H9 (cell line): ENCODE measurements at regions not wholly inside any gene's neighbourhood (a gene's known extent, or its start where the extent isn't known, plus 50 kb on each side); places are given as distances from the start of the nearest gene placed in this dataset.

ENCODE experiments used
- DNase-seq: peaks from one replicate; pipeline ENCODE4 v3.0.0-alpha.2; 2017
- H2AFZ ChIP-seq: one replicate; pipeline ENCODE4 v1.6.1; 2013; ENCODE audit warnings: mild to moderate bottlenecking, low read length, control low read depth, moderate library complexity
- H2AK5ac ChIP-seq: 2 replicates; pipeline ENCODE4 v1.6.1; 2013; ENCODE audit warnings: low read length, control low read depth, mixed read lengths; ENCODE audit not compliant: insufficient read length
- H2BK120ac ChIP-seq: one replicate; pipeline ENCODE4 v1.6.1; 2013; ENCODE audit warnings: low read depth, mild to moderate bottlenecking, low read length, control low read depth, inconsistent platforms; ENCODE audit not compliant: poor library complexity, severe bottlenecking
- H2BK12ac ChIP-seq: 2 replicates; pipeline ENCODE4 v1.6.1; 2013; ENCODE audit warnings: low read length, control low read depth, mixed read lengths, low read depth; ENCODE audit not compliant: insufficient read length
- H2BK15ac ChIP-seq: 2 replicates; pipeline ENCODE4 v1.6.1; 2013; ENCODE audit warnings: low read depth, low read length, control low read depth
- H2BK20ac ChIP-seq: one replicate; pipeline ENCODE4 v1.6.1; 2013; ENCODE audit warnings: low read depth, mild to moderate bottlenecking, low read length, control low read depth, inconsistent platforms; ENCODE audit not compliant: poor library complexity, severe bottlenecking
- H2BK5ac ChIP-seq: 2 replicates; pipeline ENCODE4 v1.6.1; 2013; ENCODE audit warnings: low read length, control low read depth, mixed read lengths; ENCODE audit not compliant: insufficient read length
- H3K14ac ChIP-seq: 2 replicates; pipeline ENCODE4 v1.6.1; 2013; ENCODE audit warnings: low read length, control low read depth; ENCODE audit not compliant: insufficient read depth
- H3K18ac ChIP-seq: 2 replicates; pipeline ENCODE4 v1.6.1; 2013; ENCODE audit warnings: low read depth, mild to moderate bottlenecking, mixed read lengths, low read length, control low read depth; ENCODE audit not compliant: insufficient read length
- H3K23ac ChIP-seq: 2 replicates; pipeline ENCODE4 v1.6.1; 2013; ENCODE audit warnings: low read length, control low read depth, mixed read lengths, low read depth; ENCODE audit not compliant: insufficient read length
- H3K23me2 ChIP-seq: 2 replicates; pipeline ENCODE4 v1.6.1; 2013; ENCODE audit warnings: low read depth, mild to moderate bottlenecking, mixed read lengths, low read length, control low read depth; ENCODE audit not compliant: insufficient read length, poor library complexity, severe bottlenecking
- H3K27ac ChIP-seq: 2 replicates; pipeline ENCODE4 v1.5.1; 2013; ENCODE audit warnings: low read length, control low read depth, mixed read lengths, low read depth; ENCODE audit not compliant: insufficient read length
- H3K27me3 ChIP-seq: 2 replicates; pipeline ENCODE4 v1.6.1; 2013; ENCODE audit warnings: low read length, control low read depth, inconsistent platforms; ENCODE audit not compliant: insufficient read depth
- H3K4ac ChIP-seq: 2 replicates; pipeline ENCODE4 v1.6.1; 2013; ENCODE audit warnings: low read depth, mild to moderate bottlenecking, control low read depth, inconsistent platforms, low read length, moderate library complexity
- H3K4me1 ChIP-seq: 2 replicates; pipeline ENCODE4 v1.6.1; 2013; ENCODE audit warnings: low read length, control low read depth, inconsistent platforms; ENCODE audit not compliant: insufficient read depth
- H3K4me2 ChIP-seq: 2 replicates; pipeline ENCODE4 v1.6.1; 2013; ENCODE audit warnings: low read length, control low read depth, mixed read lengths; ENCODE audit not compliant: insufficient read length, insufficient read depth
- H3K56ac ChIP-seq: 2 replicates; pipeline ENCODE4 v1.6.1; 2013; ENCODE audit warnings: low read depth, mild to moderate bottlenecking, mixed read lengths, low read length, control low read depth; ENCODE audit not compliant: insufficient read length
- H3K79me1 ChIP-seq: 2 replicates; pipeline ENCODE4 v1.6.1; 2013; ENCODE audit warnings: low read depth, mild to moderate bottlenecking, moderate library complexity, low read length, control low read depth, inconsistent platforms; ENCODE audit not compliant: insufficient read depth, poor library complexity, severe bottlenecking
- H3K79me2 ChIP-seq: 2 replicates; pipeline ENCODE4 v1.6.1; 2013; ENCODE audit warnings: low read length, control low read depth, inconsistent platforms; ENCODE audit not compliant: insufficient read depth
- H3K9ac ChIP-seq: 2 replicates; pipeline ENCODE4 v1.6.1; 2013; ENCODE audit warnings: low read length, control low read depth, mixed read lengths; ENCODE audit not compliant: insufficient read length; ENCODE audit errors: extremely low read depth
- H3K9me3 ChIP-seq: one replicate; pipeline ENCODE4 v1.6.1; 2013; ENCODE audit warnings: low read depth, low read length, inconsistent platforms; ENCODE audit not compliant: control insufficient read depth
- H3T11ph ChIP-seq: one replicate; pipeline ENCODE4 v1.6.1; 2013; ENCODE audit warnings: mild to moderate bottlenecking, low read length, control low read depth, inconsistent platforms
- H4K20me1 ChIP-seq: one replicate; pipeline ENCODE4 v1.6.1; 2013; ENCODE audit not compliant: control insufficient read depth, insufficient read length, insufficient read depth
- H4K5ac ChIP-seq: 2 replicates; pipeline ENCODE4 v1.6.1; 2013; ENCODE audit warnings: low read depth, mild to moderate bottlenecking, mixed read lengths, low read length, control low read depth; ENCODE audit not compliant: insufficient read length
- H4K8ac ChIP-seq: replicated peaks from 2 replicates; pipeline ENCODE4 v1.6.1; 2013; ENCODE audit warnings: low read length, control low read depth, mixed read lengths, low read depth; ENCODE audit not compliant: insufficient read length
- H4K91ac ChIP-seq: 2 replicates; pipeline ENCODE4 v1.6.1; 2013; ENCODE audit warnings: low read depth, mild to moderate bottlenecking, moderate library complexity, mixed read lengths, low read length, control low read depth; ENCODE audit not compliant: insufficient read length
- H3K27ac Mint-ChIP-seq, 3 experiments: 2 replicates in 2 of 3; 3 replicates in 1 of 3; pipeline ENCODE4 v1.8.0; 2020 to 2021; ENCODE audit warnings: mixed read lengths in 3 of 3, mild to moderate bottlenecking in 1 of 3, moderate library complexity in 1 of 3
- H3K27me3 Mint-ChIP-seq: 2 replicates; pipeline ENCODE4 v1.8.0; 2021; ENCODE audit warnings: low read depth, mild to moderate bottlenecking, moderate library complexity, mixed read lengths
- H3K36me3 Mint-ChIP-seq, 3 experiments: 2 replicates in 2 of 3; 3 replicates in 1 of 3; pipeline ENCODE4 v1.8.0; 2020 to 2021; ENCODE audit warnings: low read depth in 3 of 3, mixed read lengths in 3 of 3; ENCODE audit not compliant: insufficient read depth in 1 of 3
- H3K4me1 Mint-ChIP-seq, 2 experiments: 2 replicates each; pipeline ENCODE4 v1.8.0; 2020; ENCODE audit warnings: mixed read lengths in 2 of 2
- H3K4me3 Mint-ChIP-seq, 2 experiments: 2 replicates in 1 of 2; 3 replicates in 1 of 2; pipeline ENCODE4 v1.8.0; 2020 to 2021; ENCODE audit warnings: mild to moderate bottlenecking in 2 of 2, mixed read lengths in 2 of 2, moderate library complexity in 1 of 2
- H3K9me3 Mint-ChIP-seq, 2 experiments: 2 replicates in 1 of 2; 3 replicates in 1 of 2; pipeline ENCODE4 v1.8.0; 2020; ENCODE audit warnings: mild to moderate bottlenecking in 2 of 2, mixed read lengths in 2 of 2, moderate library complexity in 1 of 2
- WGBS: extraction: QIAGEN DNeasy Blood & Tissue Kit; methylation state at CpG from one replicate; pipeline ENCODE4 v1.1.7; 2013; ENCODE audit warnings: missing lambda C conversion rate, low lambda C conversion rate, mixed read lengths; ENCODE audit not compliant: insufficient read length; ENCODE audit errors: extremely low coverage; 5-methylcytosine and 5-hydroxymethylcytosine counted together
- TF ChIP-seq, protein P1 (sequence below): fragments of 200-600 bp; sonication (generic); conservative IDR thresholded peaks from 3 replicates; pipeline ENCODE4 v1.8.0; 2021; ENCODE audit warnings: antibody characterized with exemption, mild to moderate bottlenecking

DNA sequence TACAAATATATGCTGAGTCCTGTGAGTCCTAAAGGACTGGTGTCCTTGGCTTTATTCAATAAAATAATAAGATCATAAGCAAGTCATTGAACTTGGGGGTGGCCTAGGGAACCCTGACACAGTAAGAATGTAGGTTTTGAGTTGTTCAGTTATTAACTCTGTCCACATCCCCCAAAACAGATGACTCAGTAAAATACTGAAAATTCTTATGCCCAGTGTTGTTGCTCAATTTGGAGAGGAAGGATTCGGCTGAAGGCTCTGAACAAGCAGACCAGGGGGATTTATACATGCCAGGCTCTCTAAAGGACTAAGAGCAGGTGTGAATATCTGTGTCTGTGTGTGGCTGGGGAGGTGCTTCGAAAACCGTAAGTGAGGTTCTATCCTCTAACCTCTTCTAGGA lies 173.7 kb downstream of the RMI1 start:
- no peak overlapping the region for H3K4ac ChIP-seq
- no peak overlapping the region for H2BK15ac ChIP-seq
- H3T11ph ChIP-seq: no peak overlapping the region
- H2BK5ac ChIP-seq: no peak overlapping the region
- H4K91ac ChIP-seq: no peak overlapping the region
- H2BK20ac ChIP-seq: no peak overlapping the region
- H3K27ac ChIP-seq: no peak overlapping the region
- H4K5ac ChIP-seq: no peak overlapping the region
- H3K79me1 ChIP-seq: no peaks in the 10 kb centered on the region
- no peak overlapping the region for H3K4me2 ChIP-seq
- Mint-ChIP-seq H3K27ac (no peak overlapping the region), H3K4me1 (peaks cover 13% of the 10 kb centered on the region in 2 experiments), H3K27me3 (peaks cover 87% of the 10 kb centered on the region), H3K36me3 (no peaks in the 10 kb centered on the region), H3K9me3 (peaks cover 0 to 5% of the 10 kb centered on the region in 2 experiments; a peak in 2 of 5 replicates), H3K4me3 (no peak overlapping the region)
- H3K9ac ChIP-seq: no peak overlapping the region
- no peak for DNase-seq
- no CpG with 5 or more reads among the region's 3 CpGs for WGBS
- H2BK120ac ChIP-seq: no peak overlapping the region
- peaks cover 5% of the 10 kb centered on the region; the same call in 1 of the 2 replicates for H3K4me1 ChIP-seq
- peaks cover 14% of the 10 kb centered on the region; the same call in 1 of the 2 replicates for H3K27me3 ChIP-seq
- H2BK12ac ChIP-seq: no peak overlapping the region
- H2AK5ac ChIP-seq: no peak overlapping the region
- no peaks in the 10 kb centered on the region for H3K9me3 ChIP-seq
- H3K18ac ChIP-seq: no peak overlapping the region
- no peak overlapping the region for H3K14ac ChIP-seq
- no peaks in the 10 kb centered on the region for H4K20me1 ChIP-seq
- TF ChIP-seq, protein P1, sequence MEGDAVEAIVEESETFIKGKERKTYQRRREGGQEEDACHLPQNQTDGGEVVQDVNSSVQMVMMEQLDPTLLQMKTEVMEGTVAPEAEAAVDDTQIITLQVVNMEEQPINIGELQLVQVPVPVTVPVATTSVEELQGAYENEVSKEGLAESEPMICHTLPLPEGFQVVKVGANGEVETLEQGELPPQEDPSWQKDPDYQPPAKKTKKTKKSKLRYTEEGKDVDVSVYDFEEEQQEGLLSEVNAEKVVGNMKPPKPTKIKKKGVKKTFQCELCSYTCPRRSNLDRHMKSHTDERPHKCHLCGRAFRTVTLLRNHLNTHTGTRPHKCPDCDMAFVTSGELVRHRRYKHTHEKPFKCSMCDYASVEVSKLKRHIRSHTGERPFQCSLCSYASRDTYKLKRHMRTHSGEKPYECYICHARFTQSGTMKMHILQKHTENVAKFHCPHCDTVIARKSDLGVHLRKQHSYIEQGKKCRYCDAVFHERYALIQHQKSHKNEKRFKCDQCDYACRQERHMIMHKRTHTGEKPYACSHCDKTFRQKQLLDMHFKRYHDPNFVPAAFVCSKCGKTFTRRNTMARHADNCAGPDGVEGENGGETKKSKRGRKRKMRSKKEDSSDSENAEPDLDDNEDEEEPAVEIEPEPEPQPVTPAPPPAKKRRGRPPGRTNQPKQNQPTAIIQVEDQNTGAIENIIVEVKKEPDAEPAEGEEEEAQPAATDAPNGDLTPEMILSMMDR: no peak
- H3K23me2 ChIP-seq: no peaks in the 10 kb centered on the region
- no peak overlapping the region for H3K23ac ChIP-seq
- H3K56ac ChIP-seq: no peak overlapping the region
- no peaks in the 10 kb centered on the region for H3K79me2 ChIP-seq
- H2AFZ ChIP-seq: no peak overlapping the region
- no peak overlapping the region for H4K8ac ChIP-seq
